HG02973 (cell line): ENCODE measurements at regions not wholly inside any gene's neighbourhood (a gene's known extent, or its start where the extent isn't known, plus 50 kb on each side); places are given as distances from the start of the nearest gene placed in this dataset.

Experiments used
- ATAC-seq: cut with Tn5 transposase; IDR thresholded peaks from one replicate; pipeline ENCODE4 v1.9.1; 2021; ENCODE audit warnings: moderate library complexity; ENCODE audit not compliant: unreplicated experiment

DNA sequence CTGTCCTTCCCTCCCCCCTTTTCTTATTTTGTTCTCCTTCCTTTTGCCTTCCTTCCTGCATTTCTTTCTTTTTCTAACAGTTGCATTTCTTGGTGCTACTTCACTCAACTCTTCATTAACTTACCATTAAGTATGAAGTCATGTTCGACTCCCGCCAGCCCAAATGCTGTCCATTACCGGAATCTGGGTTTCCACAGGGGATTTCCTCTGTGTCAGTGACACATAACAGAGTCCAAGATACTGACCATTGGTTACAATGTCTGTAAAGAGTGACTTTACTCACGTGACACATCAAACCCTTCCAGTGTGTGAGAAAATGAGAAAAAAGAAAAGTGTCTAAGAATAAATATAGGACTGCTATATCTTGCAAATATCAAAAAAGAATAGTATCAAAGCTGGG is 500.0 kb upstream of the FRG1 start:
- ATAC-seq = no peak

DNA sequence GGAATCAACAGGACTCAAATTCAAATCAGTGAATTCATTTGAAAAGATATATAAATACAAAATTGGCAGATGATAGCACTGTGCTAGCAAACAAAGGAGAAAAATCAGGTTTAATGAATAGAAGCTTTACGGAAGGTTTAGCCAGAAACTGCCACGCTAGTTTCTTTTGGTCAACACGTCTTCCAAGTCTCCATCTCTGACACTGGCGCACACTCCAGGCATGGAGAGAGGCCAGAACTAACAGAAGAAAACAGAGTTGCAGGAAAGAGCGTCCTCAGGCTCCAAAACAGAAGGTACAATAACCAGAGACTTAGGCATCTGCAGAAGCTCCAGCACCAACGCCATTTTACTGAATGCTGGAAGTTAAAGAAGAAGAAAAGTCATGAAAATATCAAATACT is 497.3 kb upstream of the FRG1 start:
- no peak for ATAC-seq

GRCh38 chr4:189445613-189446012 is 495.1 kb upstream of the FRG1 start:
- ATAC-seq = no peak

DNA sequence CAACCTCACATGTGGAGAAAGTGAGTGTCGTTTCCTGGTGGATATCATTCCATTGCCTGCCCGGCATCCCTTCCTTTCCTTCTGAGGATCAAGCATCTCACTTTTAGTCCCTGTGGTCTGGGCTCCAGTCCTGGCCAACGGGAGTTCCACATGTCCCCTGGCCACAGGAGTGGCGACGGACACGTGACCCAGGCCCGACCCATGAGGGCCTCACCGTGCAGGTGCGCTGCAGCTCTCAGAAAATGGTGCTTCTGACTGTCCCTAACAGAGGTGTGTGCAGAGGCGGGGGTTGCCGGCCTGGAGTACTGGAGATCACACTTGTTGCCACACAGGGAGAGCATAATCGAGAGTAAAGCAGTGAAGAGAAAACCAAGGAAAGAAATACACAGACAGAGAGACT is 476.9 kb upstream of the FRG1 start:
- ATAC-seq = no peak

DNA sequence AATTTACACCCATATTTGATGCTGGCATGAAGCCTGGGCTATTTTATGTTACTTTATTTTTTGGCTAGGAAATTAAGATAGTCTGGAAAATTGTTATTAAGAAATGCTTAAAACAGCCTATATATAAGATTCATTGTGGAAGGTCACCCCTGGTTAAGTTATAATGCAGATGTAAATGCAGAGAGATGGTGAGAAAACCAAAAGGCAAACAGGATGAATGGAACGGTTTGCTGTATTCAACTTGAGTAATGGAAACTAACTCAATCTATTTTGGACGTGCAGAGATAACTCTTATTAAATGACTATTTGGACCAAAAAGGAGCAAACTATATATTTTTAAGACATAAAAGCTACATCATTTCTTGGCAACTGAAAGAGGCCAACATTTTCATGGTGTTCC is 446.3 kb upstream of the FRG1 start:
- ATAC-seq = no peak

- ATAC-seq = no peak
These were observed 443.2 kb upstream of the FRG1 start for GRCh38 chr4:189497516-189497915.

GRCh38 chr4:189497996-189498395 is 442.7 kb upstream of the FRG1 start:
- ATAC-seq = no peak

- no peak for ATAC-seq
These were observed 442.2 kb upstream of the FRG1 start for GRCh38 chr4:189498457-189498856.

DNA sequence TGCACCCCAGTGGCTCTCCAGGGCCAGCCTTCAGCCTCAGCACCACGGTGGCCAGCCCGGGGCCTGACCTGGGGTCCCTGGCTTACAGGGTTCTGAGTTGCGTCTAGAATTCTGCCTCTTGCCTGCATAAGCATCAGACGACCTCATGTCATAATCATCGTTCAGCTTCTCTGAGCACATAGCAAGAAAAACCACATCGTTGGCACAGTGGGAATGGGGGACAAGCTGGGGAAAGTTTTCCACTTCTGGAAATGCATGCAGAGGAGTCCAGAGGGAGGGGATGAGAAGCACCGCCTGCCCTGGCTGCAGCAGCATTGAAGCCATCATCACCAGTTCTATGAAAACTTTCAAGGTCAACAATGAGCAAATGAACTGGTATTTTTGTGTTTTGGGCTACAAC is 441.0 kb upstream of the FRG1 start:
- ATAC-seq = no peak

DNA sequence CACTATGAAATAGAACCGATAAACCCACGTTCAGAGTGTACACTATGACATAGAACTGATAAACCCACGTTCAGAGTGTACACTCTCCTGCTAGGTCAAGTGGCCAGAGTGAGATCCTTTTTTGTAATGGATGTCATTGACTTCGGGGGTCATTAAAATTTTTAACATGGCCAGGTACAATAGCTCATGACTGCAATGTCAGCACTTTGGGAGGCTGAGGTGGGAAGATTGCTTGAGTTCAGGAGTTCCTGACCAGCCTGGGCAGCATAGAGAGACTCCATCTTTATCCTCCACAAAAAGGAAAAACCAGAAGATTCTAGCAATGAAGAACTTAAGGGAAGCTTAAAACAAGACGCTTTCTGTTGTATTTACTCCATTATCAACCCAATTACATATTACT is 439.7 kb upstream of the FRG1 start:
- ATAC-seq = no peak

DNA sequence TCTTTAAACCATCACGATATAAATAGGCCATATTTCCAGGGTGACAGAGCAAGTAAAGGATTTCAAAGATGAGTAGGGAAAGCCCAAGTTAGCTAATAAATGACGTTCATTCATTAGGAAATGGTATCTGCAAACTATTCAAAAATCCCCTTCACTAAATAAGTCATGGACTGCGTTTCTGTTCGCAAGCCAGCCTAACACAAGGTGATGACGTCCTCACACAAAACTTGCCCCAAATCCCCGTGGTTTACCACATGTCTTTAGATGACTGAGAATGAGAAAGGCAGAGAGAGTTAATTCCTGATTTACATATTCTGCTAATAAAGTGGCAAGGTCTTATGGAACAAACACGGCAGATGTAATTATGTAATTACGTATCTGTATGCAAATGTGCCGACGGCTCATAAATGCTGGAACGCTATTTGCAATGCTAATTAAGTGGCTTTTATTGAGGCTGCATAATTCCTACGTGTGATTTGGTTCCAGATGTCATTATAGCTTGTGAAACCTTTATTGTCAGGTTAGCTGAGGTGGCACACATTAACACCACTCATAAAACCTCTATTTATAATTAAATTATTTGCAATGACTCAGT is 437.7 kb upstream of the FRG1 start:
- ATAC-seq = peak; percentile 73

GRCh38 chr4:189504220-189504619 is 436.5 kb upstream of the FRG1 start:
- ATAC-seq = no peak

DNA sequence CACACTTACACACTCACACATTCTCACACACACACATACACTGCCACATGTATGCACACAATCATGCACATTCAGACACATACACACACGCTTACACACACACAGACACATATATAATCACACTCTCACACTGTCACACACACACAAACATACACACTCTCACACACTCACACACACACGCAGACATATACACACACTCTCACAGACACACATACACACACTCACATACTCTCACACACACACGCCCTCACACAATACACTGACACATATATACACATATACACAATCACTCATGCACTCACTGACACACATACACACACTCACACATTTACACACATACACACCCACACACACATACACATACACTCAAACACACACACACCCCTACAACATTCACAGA is 435.3 kb upstream of the FRG1 start:
- ATAC-seq = no peak

- no peak for ATAC-seq
These were observed 434.6 kb upstream of the FRG1 start for GRCh38 chr4:189506080-189506479.

DNA sequence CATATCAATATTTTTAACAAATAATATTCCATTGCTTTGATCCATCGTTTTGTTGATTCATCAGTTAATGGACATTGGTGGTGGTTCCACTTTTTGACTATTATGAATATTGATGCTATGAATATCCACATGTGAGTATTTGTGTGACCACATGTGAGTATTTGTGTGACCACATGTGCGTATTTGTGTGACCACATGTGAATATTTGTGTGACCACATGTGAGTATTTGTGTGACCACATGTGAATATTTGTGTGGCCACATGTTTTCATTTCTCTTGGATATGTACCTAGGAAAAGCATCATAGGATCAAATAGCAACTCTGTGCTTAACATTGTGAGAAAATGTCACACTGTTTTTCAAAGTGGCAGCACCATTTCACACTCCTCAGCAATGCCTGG is 433.6 kb upstream of the FRG1 start:
- ATAC-seq = no peak

- no peak for ATAC-seq
These were observed 430.1 kb upstream of the FRG1 start for GRCh38 chr4:189510601-189511000.

GRCh38 chr4:189511581-189511980 is 429.1 kb upstream of the FRG1 start:
- no peak for ATAC-seq

- no peak for ATAC-seq
These were observed 427.3 kb upstream of the FRG1 start for GRCh38 chr4:189513421-189513820.

DNA sequence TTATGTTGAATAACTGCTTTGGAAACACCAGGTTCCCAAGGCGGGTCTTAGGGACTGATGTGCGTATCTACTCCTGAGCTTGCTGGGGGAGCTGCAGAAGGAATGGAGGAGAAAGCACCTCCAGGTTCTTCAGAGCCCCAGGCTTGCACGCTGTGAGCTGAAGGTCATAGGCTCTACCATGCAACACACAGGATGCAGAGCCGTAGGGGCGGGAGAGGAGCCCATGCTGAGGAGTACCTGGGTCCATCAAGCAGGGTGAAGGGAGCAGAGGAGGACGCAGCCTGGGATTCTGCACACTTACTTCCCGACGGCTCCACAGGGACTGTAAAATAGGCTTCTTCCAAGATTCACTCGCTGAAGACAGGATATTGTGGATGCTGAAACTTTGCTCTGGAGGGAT is 426.5 kb upstream of the FRG1 start:
- no peak for ATAC-seq

GRCh38 chr4:189516902-189517301 is 423.8 kb upstream of the FRG1 start:
- no peak for ATAC-seq

GRCh38 chr4:189519186-189519585 is 421.5 kb upstream of the FRG1 start:
- no peak for ATAC-seq

GRCh38 chr4:189525304-189525703 is 415.4 kb upstream of the FRG1 start:
- no peak for ATAC-seq

DNA sequence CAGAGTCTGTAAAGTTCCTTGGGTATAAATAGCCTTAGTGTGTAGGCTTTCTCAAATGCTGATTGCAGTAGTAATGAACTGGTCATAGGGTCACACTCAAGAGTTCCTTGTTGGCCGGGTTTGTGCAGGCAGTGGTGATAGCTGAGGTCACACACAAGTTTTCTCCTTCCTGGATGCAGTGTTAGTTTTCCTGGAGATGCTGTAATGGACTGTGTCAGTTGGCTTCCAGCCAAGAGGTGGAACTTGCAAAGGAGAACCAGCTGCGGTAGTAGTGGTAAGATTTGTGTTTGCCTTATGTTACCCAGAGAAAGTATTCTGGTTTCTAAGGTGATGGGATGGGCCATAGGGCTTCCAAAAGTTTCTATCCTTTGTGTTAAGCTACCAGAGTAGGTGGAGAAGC is 409.8 kb upstream of the FRG1 start:
- no peak for ATAC-seq

DNA sequence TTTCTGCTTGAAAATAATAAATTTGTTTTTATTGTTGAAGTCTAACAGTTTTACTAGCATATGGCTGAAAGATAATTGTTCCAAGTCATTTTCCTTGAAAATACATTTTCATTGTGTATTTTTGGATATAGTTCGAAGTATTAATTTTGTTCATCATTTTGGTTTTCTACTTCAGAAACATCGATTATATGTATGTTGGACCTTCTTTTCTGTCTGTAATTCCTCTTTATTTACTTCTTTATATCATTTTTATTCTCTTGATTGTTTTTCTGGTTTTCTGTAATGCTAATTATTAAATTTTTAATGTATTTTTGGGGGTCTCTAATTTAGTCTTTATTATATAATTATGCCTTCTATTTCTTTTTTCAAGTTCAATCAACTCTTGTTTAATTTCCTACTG is 407.1 kb upstream of the FRG1 start:
- no peak for ATAC-seq
